Endothelial cell of umbilical vein (primary cell): ENCODE measurements at regions not wholly inside any gene's neighbourhood (a gene's known extent, or its start where the extent isn't known, plus 50 kb on each side); places are given as distances from the start of the nearest gene placed in this dataset.

Source experiments
- BruUV-seq: library from RNA; stranded (reverse); fragments of 400-500 nt; replicated peaks from 2 replicates; lab custom pipeline; 2021; lab: Mats Ljungman, UMichigan
- CTCF ChIA-PET: fragments of 300-600, 350-600 bp; sonication (Branson Sonifier 250); formaldehyde crosslinking; loops from one replicate; lab custom pipeline; 2021; ENCODE audit warnings: antibody characterized with exemption, inconsistent platforms; lab: Charles Lee
- POLR2A ChIA-PET: fragments of 300-600, 350-600 bp; sonication (Branson Sonifier 250); formaldehyde crosslinking; loops from one replicate; lab custom pipeline; 2021; ENCODE audit warnings: antibody characterized with exemption, inconsistent platforms; lab: Charles Lee
- DNase-seq: peaks from one replicate; pipeline ENCODE4 v3.0.0-alpha.2; 2011; ENCODE audit warnings: low read depth, low spot score
- FAIRE-seq: peaks from 2 replicates; lab custom pipeline; 2011; peaks lifted over from hg19 to GRCh38; lab: Jason Lieb, UNC
- H2AFZ ChIP-seq: 2 replicates; pipeline ENCODE4 v1.6.0; 2012; ENCODE audit warnings: low read depth, low read length, control low read depth, inconsistent platforms
- H3K27ac ChIP-seq: 2 replicates; pipeline ENCODE4 v1.5.1; 2011; ENCODE audit warnings: low read depth, mild to moderate bottlenecking, control low read depth, low read length, moderate library complexity; ENCODE audit not compliant: insufficient read depth
- H3K27me3 ChIP-seq, 2 experiments: 2 replicates each; pipeline versions ENCODE4 v1.6.0 to v1.6.1; 2011; ENCODE audit warnings: low read length in 2 of 2, mixed read lengths in 1 of 2; ENCODE audit not compliant: control insufficient read depth in 2 of 2, insufficient read depth in 2 of 2
- H3K36me3 ChIP-seq, 2 experiments: 2 replicates in 1 of 2; 3 replicates in 1 of 2; pipeline ENCODE4 v1.5.1; 2011; ENCODE audit warnings: low read length in 2 of 2, mild to moderate bottlenecking in 1 of 2, moderate library complexity in 1 of 2; ENCODE audit not compliant: control insufficient read depth in 2 of 2, insufficient read depth in 2 of 2; ENCODE audit errors: extremely low read depth in 1 of 2
- H3K4me1 ChIP-seq: 3 replicates; pipeline ENCODE4 v1.5.1; 2011; ENCODE audit warnings: mild to moderate bottlenecking, low read length; ENCODE audit not compliant: control insufficient read depth, insufficient read depth; ENCODE audit errors: extremely low read depth
- H3K4me2 ChIP-seq: 2 replicates; pipeline ENCODE4 v1.6.1; 2011; ENCODE audit warnings: low read length, control low read depth, mixed read lengths; ENCODE audit not compliant: insufficient read depth
- H3K4me3 ChIP-seq, 3 experiments: fragments of 200-600 bp in 1 of 3; sonication (generic), shearing (Covaris generic) in 1 of 3; replicated peaks in 1 of 3; 2 replicates each; pipeline ENCODE4 v1.5.1; 2011 to 2016; ENCODE audit warnings: control low read depth in 3 of 3, low read length in 3 of 3, mild to moderate bottlenecking in 2 of 3, inconsistent platforms in 1 of 3, low read depth in 1 of 3, moderate library complexity in 1 of 3; ENCODE audit not compliant: insufficient read depth in 1 of 3
- H3K79me2 ChIP-seq: 2 replicates; pipeline ENCODE4 v1.6.0; 2012; ENCODE audit warnings: low read length, inconsistent platforms; ENCODE audit not compliant: control insufficient read depth, insufficient read depth
- H3K9ac ChIP-seq: replicated peaks from 2 replicates; pipeline ENCODE3; 2011; ENCODE audit warnings: low read length, control low read depth; ENCODE audit not compliant: insufficient read depth; ENCODE audit errors: extremely low read depth
- H3K9me1 ChIP-seq: replicated peaks from 3 replicates; pipeline ENCODE4 v1.6.0; 2011; ENCODE audit warnings: mild to moderate bottlenecking, low read length; ENCODE audit not compliant: control insufficient read depth, insufficient read depth; ENCODE audit errors: extremely low read depth
- H3K9me3 ChIP-seq: replicated peaks from 2 replicates; pipeline ENCODE4 v1.5.1; 2012; ENCODE audit warnings: low read length, inconsistent platforms; ENCODE audit not compliant: control insufficient read depth, insufficient read depth
- H4K20me1 ChIP-seq: replicated peaks from 2 replicates; pipeline ENCODE3; 2011; ENCODE audit warnings: mild to moderate bottlenecking, low read length; ENCODE audit not compliant: control insufficient read depth, insufficient read depth; ENCODE audit errors: extremely low read depth
- CTCF ChIP-seq, 2 donors: IDR thresholded peaks; 1 replicate in 1 of 2; 2 replicates in 1 of 2; pipeline ENCODE4 v1.5.1; 2011; ENCODE audit warnings: low read length in 2 of 2, mild to moderate bottlenecking in 2 of 2, moderate library complexity in 2 of 2, control low read depth in 1 of 2, inconsistent platforms in 1 of 2, low read depth in 1 of 2; ENCODE audit not compliant: insufficient read depth in 1 of 2; ENCODE audit errors: extremely low read depth in 1 of 2
- EZH2 ChIP-seq: IDR thresholded peaks from 2 replicates; pipeline ENCODE4 v1.6.1; 2012; ENCODE audit warnings: borderline replicate concordance, low read depth, mild to moderate bottlenecking, moderate library complexity, low read length, inconsistent platforms; ENCODE audit not compliant: severe bottlenecking
- FOS ChIP-seq: IDR thresholded peaks from 2 replicates; pipeline ENCODE4 v1.6.1; 2011; ENCODE audit warnings: mild to moderate bottlenecking, low read length, moderate library complexity, borderline replicate concordance; ENCODE audit not compliant: insufficient read depth
- GATA2 ChIP-seq: IDR thresholded peaks from 2 replicates; pipeline ENCODE4 v1.7.0; 2011; ENCODE audit warnings: low read depth, mild to moderate bottlenecking, moderate library complexity, mixed read lengths, low read length; ENCODE audit not compliant: insufficient read length, insufficient read depth
- JUN ChIP-seq: IDR thresholded peaks from 2 replicates; pipeline ENCODE4 v1.6.1; 2011; ENCODE audit warnings: borderline replicate concordance, low read depth; ENCODE audit not compliant: insufficient read length, insufficient read depth
- MAX ChIP-seq: IDR thresholded peaks from 2 replicates; pipeline ENCODE4 v1.6.1; 2011; ENCODE audit not compliant: insufficient read depth, insufficient read length
- MYC ChIP-seq: IDR thresholded peaks from one replicate; pipeline ENCODE4 v1.6.1; 2011; ENCODE audit warnings: mild to moderate bottlenecking, low read depth, low read length
- POLR2A ChIP-seq: IDR thresholded peaks from 2 replicates; pipeline ENCODE4 v1.6.1; 2012; ENCODE audit warnings: low read depth, mild to moderate bottlenecking, control low read depth, low read length
- POLR2AphosphoS5 ChIP-seq: IDR thresholded peaks from 2 replicates; pipeline ENCODE4 v1.6.1; 2012; ENCODE audit warnings: low read depth, mild to moderate bottlenecking, control low read depth, low read length, moderate library complexity; ENCODE audit not compliant: insufficient read depth
- dilution Hi-C: fragments of 300-500 bp; cut with MboI; formaldehyde crosslinking; loops from one replicate; pipeline ENCODE4 v1.15.0; 2019; ENCODE audit warnings: low sequenced_read_pairs; ENCODE audit not compliant: extremely low pct_ligation_motif_present
- intact Hi-C: fragments of 100-400 bp; cut with micrococcal nuclease; formaldehyde crosslinking; loops from one replicate; pipeline ENCODE4 v1.10.0; 2022

- H3K4me3 ChIP-seq: no peak overlapping the region
- no peak overlapping the region for H2AFZ ChIP-seq
- H3K79me2 ChIP-seq: no peaks in the 10 kb centered on the region
- DNase-seq (no peak), FAIRE-seq (no peak)
- H3K4me2 ChIP-seq: no peak overlapping the region
- CTCF ChIA-PET: no interaction called here
- H3K4me1 ChIP-seq: no peaks in the 10 kb centered on the region
- H3K27ac ChIP-seq: no peak overlapping the region
- no peak overlapping the region for H3K9ac ChIP-seq
- no peaks in the 10 kb centered on the region for H3K9me3 ChIP-seq
- H3K36me3 ChIP-seq: no peaks in the 10 kb centered on the region
- POLR2A ChIA-PET: no interaction called here
- TF ChIP-seq MAX (no peak), POLR2AphosphoS5 (no peak), CTCF (IDR thresholded peaks at IDR 0.05; ENCODE audit: extremely low read depth in 1 of 2, insufficient read depth in 1 of 2, low read depth in 1 of 2, low read length in 2 of 2) (no peak), JUN (no peak), EZH2 (no peak), FOS (no peak), MYC (no peak), GATA2 (no peak), POLR2A (no peak)
- no peaks in the 10 kb centered on the region for H3K27me3 ChIP-seq
- no TSS peak for BruUV-seq
- intact Hi-C loops (no loop called here), dilution Hi-C loops (no loop called here)
- H4K20me1 ChIP-seq: no peaks in the 10 kb centered on the region
- H3K9me1 ChIP-seq: no peaks in the 10 kb centered on the region
Observed at GRCh38 chr6:148110925-148111324, 231.7 kb upstream of the SASH1 start.
